ENCODE measurements at regions not wholly inside any gene's neighbourhood (a gene's known extent, or its start where the extent isn't known, plus 50 kb on each side); places are given as distances from the start of the nearest gene placed in this dataset.

DNA sequence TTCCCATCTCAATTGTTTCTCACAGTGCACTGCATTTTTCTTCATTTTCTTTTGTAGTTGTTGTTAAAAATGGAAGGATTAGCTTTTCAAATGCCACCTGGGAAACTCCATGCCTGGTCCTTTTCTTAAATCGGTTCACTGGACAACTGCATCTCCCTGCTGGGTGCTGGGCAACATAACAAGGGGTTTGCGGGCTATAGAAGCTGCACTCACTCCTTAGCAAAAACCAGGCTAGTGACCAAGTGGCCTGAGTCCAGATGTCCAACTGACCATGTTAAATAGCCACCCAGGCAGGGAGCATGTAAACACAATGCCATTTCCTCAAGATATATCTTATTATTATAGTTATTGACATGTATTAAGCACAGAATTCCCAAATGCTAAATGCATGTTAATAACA, 264.9 kb downstream of the ICOS start:
- TF ChIP-seq, protein P1, sequence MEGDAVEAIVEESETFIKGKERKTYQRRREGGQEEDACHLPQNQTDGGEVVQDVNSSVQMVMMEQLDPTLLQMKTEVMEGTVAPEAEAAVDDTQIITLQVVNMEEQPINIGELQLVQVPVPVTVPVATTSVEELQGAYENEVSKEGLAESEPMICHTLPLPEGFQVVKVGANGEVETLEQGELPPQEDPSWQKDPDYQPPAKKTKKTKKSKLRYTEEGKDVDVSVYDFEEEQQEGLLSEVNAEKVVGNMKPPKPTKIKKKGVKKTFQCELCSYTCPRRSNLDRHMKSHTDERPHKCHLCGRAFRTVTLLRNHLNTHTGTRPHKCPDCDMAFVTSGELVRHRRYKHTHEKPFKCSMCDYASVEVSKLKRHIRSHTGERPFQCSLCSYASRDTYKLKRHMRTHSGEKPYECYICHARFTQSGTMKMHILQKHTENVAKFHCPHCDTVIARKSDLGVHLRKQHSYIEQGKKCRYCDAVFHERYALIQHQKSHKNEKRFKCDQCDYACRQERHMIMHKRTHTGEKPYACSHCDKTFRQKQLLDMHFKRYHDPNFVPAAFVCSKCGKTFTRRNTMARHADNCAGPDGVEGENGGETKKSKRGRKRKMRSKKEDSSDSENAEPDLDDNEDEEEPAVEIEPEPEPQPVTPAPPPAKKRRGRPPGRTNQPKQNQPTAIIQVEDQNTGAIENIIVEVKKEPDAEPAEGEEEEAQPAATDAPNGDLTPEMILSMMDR (IDR thresholded peaks at IDR 0.05) = no peak
- no peak for TF ChIP-seq POLR2A (IDR thresholded peaks at IDR 0.05)

All from lower leg skin (tissue), 3 donors.